DOHH2 (cell line): ENCODE measurements at regions not wholly inside any gene's neighbourhood (a gene's known extent, or its start where the extent isn't known, plus 50 kb on each side); places are given as distances from the start of the nearest gene placed in this dataset.

Experiments used
- CTCF ChIP-seq: fragments of 200-600 bp; sonication (generic); IDR thresholded peaks from one replicate; pipeline ENCODE4 v1.5.1; 2014; ENCODE audit warnings: antibody characterized with exemption, mild to moderate bottlenecking, low read depth, low read length; ENCODE audit not compliant: poor library complexity, severe bottlenecking
- EZH2phosphoT487 ChIP-seq: fragments of 200-600 bp; sonication (generic); IDR thresholded peaks from 2 replicates; pipeline ENCODE4 v1.6.1; 2017; ENCODE audit warnings: borderline replicate concordance, mild to moderate bottlenecking, antibody characterized with exemption, low read length, moderate library complexity, mixed read lengths

- no peak for TF ChIP-seq EZH2phosphoT487
- no peak for TF ChIP-seq CTCF
Observed at GRCh38 chr1:188043536-188044245, 1214.9 kb downstream of the PLA2G4A start.
